ENCODE measurements at regions not wholly inside any gene's neighbourhood (a gene's known extent, or its start where the extent isn't known, plus 50 kb on each side); places are given as distances from the start of the nearest gene placed in this dataset.

- no peak for TF ChIP-seq CTCF (IDR thresholded peaks at IDR 0.05; ENCODE audit: low read depth, low read length)
- no peak for TF ChIP-seq POLR2A (IDR thresholded peaks at IDR 0.05; ENCODE audit: extremely low read depth, insufficient read length)
These were observed 78.4 kb upstream of the CCDC167 start for GRCh38 chr6:37578104-37578503.

All from NB4 (cell line).